HT-29 (cell line): ENCODE measurements at regions not wholly inside any gene's neighbourhood (a gene's known extent, or its start where the extent isn't known, plus 50 kb on each side); places are given as distances from the start of the nearest gene placed in this dataset.

Experiments
- DNase-seq: peaks from one replicate; pipeline ENCODE4 v3.0.0-alpha.2; 2015; ENCODE audit warnings: low spot score

DNA sequence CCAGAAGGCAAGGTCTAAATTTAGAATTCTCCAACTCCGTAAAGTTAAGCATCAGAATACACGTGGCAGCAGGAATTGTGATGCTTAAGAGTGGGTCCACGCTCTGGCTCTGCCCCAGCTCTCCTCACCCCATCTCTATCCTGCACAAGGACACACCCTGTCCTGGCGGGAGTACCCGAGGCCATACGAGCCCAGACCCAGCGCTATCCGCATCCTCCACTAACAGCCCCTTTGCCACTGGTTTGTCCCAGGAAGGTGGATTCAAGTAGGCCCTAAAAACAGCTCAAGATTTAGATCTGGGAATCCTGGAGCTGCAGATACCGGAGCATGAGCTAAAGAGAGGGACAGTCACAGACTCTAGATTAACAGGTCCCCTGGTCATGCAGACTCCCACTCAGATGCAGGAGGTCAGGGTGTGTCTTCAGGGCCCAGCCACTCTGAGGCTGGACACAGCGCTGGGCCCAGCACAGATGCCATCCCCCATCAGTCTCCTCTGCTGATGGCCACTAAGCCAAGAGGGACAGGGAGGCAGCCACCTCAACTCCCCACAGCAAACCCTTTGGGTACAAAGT lies 393.3 kb downstream of the NPHP4 start:
- DNase-seq: no peak

DNA sequence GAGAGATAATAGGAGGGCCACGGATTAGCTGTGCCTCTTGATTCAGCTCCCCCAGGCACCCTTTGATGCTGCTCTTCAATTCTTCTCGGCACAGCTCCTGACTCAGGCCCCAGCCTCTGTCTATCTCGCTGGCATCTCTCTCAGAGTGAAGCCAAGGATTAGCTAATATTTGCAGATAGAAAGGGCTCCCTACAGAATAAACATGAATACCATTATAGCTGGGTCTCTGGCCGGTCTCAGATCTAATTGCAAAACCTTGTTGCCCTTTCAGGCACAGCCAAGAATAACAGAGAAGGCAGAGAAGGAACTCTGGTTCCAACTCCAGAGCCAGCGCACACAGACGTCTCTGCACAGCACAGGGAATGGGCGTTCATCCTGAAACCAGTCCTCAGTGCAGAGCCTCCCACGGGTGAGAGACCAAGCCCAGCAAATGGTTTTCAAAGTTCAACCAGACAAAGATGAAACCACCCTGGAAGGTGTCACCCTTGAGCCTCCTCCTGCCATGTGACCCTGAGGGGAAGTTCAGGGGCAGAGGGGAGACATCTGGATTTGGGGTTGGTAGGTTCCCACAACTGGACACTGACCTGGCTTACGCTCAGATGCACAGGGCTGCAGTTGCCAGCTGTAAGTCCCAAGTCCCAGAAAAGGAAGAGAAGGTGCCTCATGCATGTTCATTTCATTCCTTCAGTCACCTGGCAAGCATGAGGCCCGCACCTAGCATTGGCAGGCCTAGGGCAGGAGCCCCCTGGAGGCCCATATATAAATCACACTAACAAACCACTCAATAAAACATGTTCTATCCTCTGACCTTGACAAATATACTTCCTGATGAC lies 394.0 kb downstream of the NPHP4 start:
- peak; percentile 9 for DNase-seq

DNA sequence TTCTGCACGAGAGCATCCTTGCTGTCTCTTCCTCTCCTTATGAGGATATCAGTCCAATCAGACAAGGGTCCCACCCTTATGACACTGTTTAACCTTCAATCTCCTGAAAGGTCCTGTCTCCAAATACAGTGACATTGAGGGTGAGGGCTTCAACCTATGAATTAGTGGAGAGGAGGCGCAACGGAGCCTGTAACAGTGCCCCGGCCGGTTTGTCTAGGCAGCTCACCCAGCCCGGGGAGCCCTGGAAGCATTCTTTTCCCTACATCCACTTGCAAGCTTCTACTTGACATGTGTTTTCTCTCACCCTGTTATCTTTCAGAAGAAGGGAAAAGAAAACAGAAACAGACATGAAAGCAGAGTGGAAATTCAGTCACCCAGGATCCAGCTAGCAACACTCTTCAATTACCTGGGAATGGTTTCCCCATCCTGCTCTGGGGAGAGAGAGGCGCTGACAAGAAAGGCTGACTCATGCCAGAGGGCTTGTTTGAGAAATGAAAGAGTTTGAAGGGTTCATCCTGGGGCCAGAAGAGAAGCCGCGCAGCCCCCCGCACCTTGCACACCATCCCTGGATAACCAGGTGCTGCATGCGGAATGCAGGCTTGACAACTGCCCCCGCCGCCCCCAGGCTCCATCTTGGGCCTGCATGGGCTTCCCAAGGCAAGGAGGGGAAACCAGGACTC lies 394.9 kb downstream of the NPHP4 start:
- no peak for DNase-seq

DNA sequence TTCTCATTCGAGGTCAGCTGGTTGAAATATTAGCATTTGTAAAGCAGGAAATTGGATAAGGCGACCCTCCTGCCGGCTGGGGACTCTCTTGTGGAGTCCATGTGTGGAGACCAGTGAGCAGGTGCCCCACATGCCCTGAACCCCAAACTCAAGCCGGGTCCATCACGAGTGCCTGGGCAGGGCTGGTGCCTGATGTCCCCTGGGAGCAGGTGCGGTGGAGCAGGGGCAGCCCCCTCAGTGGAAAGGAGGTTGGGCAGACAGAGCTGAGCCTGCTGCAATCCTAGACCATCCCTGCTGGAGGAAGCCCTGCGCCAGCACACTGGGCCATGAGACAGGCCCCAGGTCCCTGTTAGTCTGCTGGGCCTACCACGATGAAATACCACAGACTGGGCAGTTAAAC lies 395.6 kb downstream of the NPHP4 start:
- DNase-seq: no peak

DNA sequence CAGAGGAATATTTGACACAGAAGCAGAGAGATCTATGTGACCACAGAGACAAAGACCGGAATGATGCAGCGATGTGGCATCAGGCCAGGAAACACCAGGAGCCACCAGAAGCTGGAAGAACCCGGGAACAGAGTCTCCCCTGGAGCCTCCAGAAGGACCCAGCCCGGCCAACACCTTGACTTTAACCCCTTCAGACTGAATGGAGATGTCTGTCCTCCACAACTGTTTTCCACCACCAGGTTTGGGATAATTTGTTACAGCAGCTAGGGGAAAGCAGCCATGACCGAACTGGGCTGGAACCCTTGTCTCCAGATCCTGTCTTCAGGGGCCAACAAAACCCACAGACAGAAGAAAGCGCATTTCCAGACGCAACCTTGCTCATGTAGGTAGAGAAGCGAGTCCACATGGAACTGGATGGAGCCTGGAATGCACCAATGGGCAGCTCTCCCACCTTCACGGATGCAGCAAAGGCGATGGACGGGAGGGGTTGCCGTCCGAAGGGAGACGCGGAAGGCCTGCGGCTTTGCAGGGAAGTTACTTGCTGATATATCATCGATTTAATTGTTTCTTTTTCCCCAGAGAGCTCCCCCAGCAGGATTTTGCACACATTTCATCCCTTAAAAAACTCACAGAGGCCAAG lies 396.6 kb downstream of the NPHP4 start:
- DNase-seq: no peak

DNA sequence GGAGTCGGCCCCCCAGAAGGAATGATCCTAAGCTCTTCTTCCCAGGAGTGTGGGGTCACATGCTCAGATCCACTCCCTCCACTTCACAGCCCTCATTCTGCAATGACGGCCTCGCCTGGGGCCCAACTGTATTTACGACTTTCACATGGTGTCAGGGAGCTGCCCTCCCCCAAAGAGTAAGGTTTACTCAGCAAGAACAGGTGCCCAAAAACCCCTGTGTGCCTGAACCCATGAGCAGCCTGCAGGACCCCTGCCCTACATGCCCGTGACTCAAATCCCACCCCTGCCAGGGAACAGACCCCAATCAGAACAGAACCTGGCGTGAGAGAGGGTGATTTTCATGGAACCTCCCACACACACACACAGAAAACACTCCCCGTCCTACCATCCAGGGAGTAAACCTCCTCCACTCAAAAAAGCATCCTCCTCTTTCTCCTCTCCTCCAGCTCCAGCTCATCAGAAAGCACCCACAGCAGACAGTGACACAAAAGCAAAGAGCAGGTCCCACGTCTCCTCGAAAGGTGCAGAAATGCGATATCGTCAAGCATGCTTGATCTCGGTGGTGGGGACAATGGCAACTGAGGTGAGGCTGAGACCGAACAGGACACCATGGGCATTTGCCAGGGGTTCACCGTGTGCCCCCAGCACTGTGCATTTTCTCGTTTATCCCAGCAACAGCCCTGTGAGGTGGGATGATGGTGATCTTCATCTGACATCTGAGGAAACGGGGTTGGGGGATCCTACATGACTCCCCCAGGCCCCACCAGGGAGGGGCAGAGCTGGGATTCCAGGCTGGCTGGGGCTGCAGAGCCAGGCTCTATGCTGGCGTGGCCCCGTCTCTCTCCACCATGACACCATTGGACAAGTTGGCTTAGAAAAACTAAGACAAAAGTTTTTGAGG lies 397.9 kb downstream of the NPHP4 start:
- no peak for DNase-seq

DNA sequence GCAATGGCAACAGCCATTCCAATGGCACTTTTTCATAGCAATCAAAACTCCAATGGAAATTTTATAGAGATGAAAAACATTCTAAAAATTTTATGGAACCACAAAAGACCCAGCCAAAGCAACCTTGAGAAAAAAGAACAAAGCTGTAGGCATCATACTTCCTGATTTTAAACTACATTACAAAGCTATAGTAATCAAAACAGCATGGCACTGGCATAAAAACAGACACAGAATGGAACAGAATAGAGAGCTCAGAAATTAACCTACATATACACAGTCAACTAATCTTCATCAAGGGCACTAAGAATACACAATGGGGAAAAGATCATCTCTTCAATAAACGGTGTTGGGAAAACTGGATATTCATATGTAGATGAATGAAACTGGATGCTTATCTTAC lies 401.5 kb downstream of the NPHP4 start:
- no peak for DNase-seq

DNA sequence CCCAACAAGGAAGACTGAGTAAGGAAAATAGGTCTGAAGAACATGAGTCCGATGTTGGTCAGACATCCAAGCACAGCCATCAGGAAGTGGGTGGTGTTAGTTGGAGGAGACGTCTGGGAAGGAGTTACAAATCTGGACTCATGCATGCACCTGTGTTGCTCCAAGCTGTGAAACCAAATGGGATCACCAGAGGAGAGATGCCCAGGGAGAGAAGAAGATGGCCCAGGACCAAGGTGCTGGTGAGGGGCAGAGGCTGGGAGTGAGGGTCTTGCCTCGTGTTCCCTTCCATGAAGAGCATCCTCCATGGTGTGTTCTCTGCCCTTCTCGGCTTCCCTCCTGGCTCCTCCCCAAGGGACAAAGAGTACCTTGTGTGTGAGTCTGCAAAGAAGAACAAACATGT lies 405.6 kb downstream of the NPHP4 start:
- no peak for DNase-seq

DNA sequence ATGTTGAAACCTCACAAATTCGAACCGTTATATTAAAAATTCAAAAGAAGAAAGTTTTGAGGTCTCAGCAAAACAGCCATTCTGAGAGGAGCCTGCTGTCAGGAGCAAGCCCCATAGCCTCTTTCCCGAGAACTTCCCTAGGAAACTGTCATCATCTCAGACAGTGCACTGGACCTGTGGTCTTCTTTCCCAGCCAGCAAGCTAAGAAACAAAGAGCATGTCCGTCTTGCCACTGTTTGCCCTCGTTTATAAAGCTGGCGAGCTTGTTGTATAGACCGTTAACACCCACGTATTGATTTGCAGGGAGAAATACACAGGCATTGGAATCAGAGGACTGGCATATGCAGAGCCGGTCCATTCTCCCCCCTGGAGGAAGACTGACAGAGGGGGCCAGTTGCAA lies 407.0 kb downstream of the NPHP4 start:
- no peak for DNase-seq

DNA sequence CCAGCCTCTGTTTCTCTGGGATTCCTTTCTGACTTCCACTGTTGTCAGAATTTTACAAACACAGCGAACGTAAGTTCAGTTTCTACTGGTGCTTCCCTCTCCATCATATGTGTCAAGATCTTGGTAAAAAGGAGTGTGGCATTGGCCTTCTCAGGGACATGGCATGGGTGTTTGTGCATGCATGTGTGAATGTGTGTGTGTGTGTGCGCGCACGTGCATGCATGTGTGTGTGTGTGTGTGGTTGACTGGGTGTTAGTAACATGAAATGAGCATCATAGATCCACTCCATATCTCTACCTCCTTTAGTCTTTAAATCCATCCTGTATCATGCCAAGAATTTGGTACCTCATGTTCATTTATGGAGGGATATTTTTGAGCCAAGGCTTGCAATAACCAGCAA lies 411.3 kb downstream of the NPHP4 start:
- no peak for DNase-seq

DNA sequence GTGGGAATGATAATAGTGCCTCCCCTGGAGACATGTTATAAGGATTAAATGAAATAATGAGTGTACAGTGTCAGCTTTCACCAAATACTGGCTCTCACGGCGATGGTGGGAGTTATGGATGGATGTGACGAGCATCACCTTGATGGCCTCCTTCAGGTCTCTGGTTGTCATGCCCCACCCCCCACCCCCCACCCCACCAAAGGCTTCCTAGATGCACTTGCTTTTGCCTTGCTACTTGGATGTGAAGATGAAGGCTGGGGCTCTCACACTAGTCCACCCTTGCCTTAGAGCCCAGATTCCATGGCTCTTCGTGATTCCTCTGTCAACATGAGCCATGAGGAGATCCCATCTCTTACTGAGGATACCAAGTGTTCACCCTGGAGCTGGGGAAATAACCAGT lies 412.3 kb downstream of the NPHP4 start:
- DNase-seq: no peak

DNA sequence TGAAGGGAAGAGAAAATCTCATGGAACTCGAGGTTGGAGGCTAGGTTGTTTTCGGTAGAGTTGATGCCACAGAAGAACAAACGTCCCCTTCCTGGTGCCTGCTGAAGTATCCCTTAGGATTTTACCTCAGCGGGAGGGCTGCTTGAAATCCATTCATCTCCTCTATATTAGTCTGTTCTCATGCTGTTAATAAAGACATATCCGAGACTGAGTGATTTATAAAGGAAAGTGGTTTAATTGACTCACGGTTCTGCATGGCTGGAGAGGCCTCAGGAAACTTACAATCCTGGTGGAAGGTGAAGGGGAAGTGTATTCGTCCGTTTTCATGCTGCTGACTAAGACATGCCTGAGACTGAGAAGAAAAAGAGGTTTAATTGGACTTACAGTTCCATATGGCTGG lies 413.5 kb downstream of the NPHP4 start:
- DNase-seq: no peak

DNA sequence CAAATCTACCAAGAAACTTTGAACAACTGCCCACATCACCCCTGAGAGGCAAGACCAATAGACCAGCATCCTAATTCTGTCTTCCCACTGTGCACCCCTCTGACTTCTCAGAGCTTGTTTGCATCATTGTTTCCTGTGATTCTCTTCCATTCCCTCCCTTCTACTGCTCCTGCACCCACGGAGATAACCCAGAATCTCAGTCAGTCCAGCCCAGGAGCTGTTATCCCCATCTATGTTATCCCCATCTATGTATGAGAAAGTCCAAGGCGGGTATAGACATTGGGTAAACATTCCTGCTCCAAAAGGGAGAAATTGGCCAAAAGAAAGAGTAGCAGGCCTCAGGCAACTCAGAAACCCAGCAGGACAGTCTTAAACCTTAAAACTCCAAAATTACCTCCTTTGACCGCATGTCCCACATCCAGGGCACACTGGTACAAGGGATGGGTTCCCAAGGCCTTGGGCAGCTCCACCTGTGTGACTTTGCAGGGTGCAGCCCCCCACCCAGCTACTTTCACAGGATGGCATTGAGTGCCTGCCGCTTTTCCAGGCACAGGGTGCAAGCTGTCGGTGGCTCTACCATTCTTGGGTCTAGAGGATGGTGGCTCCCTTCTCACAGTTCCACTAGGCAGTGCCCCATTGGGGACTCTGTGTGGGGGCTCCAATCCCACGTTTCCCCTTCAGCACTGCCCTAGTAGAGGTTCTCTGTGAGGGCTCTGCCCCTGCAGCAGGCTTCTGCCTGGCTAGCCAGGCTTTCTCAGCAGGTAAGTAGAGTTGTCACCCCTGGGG lies 414.8 kb downstream of the NPHP4 start:
- DNase-seq: no peak

DNA sequence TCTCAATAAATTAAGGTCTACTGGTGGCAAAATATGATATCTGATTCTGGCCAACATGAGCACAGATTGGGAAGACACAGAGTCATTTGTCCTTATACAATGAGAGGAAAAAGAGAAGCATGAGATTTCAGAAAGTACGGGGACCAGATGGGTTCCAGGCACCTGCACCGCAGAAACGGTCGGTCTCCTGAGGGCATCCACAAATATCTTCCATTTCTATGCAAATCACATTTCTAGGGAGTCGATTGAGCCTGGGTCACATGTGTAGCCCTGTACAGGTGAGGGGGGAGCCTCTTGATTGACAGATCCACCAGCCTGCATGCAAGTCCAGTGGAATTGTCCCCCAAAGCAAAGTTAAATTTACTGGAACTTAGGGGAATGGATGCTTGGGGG lies 415.6 kb downstream of the NPHP4 start:
- DNase-seq: no peak

DNA sequence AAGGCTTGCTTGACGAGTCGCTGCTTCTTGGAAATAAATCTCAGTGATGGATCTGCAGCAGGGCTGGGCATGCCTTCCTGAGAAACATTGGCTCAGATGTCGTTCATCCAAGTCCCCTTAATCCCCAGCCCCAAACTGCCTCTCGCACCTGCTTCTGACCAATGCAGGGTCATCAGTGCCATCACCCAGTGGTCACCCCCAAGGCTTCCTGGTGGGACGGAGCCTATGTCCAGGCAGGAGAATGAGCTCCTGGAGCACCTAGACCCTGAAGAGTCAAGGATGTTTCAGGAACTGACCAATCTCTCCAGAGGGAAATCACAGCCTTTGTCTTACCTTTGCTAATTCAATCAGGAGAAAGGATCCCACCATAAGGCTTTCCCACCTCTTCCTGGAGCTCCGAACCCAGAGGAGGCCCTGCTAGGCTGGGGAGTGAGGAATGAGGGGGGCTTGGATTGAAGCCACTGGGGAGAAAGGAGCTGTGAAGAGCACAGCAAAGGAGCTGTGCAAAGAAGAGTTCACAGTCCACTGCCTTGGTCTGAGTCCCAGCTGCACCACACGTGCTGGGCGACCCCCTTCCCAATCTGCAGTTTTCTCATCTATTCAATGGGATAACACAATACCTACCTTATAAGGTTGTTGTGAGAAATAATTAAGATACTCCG lies 416.1 kb downstream of the NPHP4 start:
- DNase-seq: no peak

DNA sequence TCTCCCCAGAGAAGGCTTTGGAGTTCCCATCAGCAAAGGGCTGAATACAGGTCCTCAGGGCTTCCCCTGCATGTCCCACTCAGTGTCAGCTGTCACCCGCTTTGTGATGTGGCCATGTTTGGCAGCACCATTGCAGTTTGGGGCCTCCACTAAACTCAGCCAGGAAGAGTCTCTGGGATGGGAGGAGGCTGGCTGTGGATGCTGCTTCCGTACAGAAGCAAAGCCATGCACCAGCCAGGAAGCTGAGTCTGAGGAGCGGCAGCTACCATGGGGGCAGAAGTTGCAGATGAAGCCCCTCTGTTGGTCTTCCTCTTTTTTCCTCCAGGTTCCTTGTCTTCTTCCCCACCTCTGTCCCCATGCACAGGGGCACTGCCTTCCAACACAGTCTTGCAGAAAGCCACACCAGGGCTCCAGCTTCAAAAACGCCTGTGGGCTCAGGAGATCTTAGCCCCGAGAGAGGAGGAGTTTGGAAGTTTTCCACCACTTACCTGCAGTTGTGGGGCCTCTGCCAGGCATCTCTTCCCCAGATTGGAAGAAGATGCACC lies 416.8 kb downstream of the NPHP4 start:
- DNase-seq: no peak

DNA sequence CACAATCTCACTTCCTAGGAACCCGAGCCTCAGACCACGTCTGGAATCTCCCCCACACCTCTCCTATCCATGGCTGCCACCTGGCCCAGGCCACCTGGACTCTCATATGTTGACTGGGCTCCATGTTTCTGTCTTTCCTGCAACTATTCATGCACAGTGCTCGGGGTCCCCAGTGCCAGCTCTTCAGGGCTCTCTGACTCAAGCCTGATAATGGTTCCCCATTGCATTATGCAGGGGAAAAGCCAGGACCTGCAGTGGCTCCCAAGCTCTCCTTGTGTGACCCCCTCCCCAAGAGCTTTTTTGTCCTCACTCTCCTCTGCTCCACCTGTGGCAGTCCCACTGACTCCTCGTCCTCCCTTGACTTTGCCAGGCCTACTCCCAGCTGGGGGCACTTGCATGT lies 417.6 kb downstream of the NPHP4 start:
- DNase-seq: no peak

DNA sequence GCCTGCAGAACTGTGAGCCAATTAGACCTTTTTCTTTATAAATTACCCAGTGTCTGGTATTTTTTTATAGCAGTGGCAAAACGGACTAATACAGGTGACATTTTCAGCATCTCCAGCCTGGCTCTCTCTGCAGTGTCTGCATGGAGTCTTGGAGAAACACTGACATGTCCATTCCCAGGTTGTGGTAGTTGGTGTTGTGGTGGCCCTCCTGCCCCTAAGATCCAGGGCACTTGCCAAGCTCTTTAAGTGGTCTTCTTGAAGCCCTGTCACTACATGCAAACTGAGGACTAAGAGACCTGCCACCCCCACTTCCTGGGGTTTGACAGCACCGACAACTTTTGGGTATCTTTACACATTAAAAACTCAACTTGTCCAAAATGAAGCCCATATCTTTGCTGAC lies 419.4 kb downstream of the NPHP4 start:
- DNase-seq: no peak

DNA sequence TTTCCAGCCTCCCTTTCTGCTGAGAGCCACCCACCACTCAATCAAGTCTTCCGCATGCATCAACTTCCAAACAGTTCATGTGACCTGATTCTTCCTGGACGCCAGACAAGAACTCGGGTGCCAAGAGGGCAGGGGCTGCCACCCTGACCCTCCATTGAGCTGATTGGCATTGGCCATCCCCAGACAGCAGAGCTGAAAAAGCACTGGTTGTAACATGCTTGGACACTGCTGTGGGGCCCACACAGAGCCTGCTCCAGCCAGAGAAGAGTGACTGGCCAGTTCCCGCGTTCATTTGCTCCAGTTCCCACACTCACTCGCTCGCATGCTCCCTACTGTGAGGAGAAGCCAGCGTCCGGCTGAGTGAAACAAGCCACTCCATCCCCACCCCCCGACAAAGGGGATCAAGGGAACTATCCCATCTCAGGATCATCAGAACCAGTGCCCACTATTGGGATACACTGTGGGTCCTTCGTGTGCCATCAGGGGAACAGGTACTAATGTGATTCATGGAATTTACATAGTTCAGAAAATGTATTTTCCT lies 420.3 kb downstream of the NPHP4 start:
- no peak for DNase-seq

DNA sequence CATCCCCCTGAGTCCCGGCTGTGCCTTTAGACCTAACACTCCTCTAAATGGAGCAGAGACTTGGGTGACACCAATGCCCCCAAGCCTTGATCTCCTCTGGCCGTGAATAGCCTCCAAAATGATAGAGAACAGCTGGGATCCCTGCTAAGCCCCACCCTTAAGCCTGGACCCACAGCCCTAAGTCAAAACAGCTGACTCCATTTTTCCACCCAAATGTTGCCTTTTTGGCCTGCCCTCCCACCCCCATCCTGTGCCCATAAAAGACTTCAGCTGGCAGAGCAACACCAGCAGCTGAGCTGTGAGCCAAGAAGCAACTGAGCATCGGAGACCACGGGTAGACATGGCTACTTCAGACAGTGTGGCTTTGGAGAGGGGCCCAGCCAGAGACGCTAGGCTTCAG lies 420.8 kb downstream of the NPHP4 start:
- no peak for DNase-seq
